SKM-1 (cell line): ENCODE measurements at regions not wholly inside any gene's neighbourhood (a gene's known extent, or its start where the extent isn't known, plus 50 kb on each side); places are given as distances from the start of the nearest gene placed in this dataset.

Source experiments
- DNase-seq: peaks from one replicate; lab custom pipeline; 2025; ENCODE audit not compliant: unreplicated experiment; lab: John Stamatoyannopoulos, UW

GRCh38 chr11:115761348-115761747 is 257.1 kb upstream of the CADM1 start:
- DNase-seq = no peak

- no peak for DNase-seq
These were observed 256.5 kb upstream of the CADM1 start for GRCh38 chr11:115760461-115761320.

GRCh38 chr11:115759622-115760460 is 255.6 kb upstream of the CADM1 start:
- DNase-seq = no peak

GRCh38 chr11:115758011-115758410 is 253.8 kb upstream of the CADM1 start:
- DNase-seq = no peak

DNA sequence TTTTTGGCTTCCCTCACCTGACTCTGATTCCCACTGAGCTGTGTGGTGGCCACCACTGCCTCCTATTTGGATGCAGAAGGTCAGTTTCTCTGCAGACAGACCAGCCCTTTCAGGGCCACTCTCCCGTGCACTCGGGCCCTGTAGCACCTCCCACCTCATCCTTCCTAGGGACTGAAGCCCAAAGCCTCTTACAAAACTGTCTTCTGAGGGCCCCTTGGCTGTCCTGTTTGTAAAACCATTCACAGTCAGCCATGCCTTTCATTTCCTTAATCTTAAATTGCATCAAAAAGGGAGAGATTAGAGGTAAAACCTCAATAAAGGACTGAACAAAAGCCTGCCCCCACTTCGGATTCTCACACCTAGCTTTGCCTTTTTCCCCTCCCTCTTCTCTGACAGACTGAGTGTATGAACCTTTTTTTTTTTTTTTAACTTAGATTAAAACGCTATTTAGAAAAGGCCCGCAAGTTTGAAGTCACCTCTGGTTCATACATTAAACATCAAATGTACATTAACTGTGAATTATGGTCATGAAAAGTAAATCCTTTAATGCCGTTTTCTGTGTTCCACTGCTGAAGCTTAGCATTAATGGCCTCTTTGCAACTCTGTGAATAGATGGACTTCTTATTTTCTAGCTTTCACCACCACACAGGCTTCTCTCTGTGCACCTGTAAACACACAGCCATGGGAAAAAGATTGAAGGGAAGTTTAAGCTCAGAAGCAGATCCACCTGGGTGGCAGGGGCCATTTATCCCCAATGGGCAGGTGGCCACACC is 247.2 kb upstream of the CADM1 start:
- DNase-seq = no peak

- no peak for DNase-seq
These were observed 241.6 kb upstream of the CADM1 start for GRCh38 chr11:115745610-115746512.

DNA sequence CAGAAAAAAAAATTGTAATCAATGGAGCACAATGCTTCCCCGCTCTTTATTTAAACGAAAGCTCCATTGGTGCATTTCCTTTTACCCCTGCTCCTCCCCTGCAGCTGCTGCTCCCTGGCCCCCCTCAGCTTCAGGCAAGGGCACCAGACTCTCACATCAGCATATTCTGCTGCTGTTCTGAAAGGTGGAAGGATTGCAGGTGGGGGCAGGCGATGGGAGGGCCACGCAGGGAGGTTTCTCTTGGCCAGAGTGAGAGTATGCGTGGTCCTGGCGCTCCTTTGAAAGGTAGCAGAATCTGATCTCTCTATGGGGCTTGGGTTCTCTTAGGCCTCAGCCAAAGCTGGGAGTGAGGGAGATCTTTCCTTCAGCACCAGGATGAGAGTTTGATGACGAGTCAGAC is 240.9 kb upstream of the CADM1 start:
- DNase-seq = no peak

DNA sequence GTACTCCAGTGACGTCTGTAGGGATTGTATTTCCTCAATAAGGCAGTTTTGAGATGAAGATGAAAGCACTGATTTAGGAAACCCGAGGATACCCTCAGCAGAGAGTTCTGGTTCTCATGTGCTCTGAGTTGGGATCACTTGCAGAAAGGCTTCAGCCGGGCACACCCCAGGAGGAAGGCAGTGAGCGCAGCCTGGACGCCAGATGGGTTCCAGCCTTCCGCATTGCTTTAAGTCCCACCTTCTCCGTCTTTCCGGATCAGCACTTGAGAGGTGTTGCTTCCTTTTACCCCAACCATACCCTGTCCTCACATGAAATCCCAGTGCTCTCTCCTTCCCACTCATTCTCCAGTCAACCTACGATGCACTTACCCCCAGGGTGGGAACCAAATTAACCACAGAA is 239.5 kb upstream of the CADM1 start:
- no peak for DNase-seq

DNA sequence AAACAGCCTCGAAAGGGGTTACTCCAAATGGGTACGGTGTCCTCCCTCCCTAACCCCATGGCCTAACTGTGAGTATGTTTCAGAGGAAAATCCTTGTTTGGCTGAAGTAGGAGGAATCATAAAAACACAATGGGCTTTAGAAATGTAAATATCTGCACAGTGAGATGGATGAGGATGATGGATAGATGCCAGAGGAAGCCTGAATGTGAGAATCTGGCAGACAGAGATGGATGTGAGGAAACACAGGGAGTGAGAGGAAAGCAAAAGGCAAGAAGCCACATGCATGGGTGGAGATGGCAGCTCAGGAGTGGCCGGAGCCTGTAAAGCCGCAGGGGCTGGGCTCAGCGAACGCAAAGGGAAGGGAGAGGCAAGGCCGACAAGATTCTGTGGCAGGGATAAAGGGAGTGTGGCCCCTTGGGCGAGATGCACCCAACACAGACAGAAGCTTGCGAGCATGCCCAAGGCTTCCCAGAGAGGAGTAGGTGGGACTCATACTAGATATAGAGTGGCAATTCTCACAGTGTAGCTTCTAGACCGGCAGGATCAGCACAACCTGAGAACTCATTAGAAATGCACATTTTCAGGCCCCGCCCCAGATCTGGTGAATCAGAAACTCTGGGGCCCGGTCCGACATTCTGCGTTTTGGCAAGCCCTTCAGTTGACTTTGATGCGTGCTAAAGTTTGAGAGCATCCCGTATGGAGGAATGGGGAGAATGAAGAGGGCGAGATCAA is 237.3 kb upstream of the CADM1 start:
- no peak for DNase-seq

GRCh38 chr11:115740324-115740723 is 236.1 kb upstream of the CADM1 start:
- no peak for DNase-seq

GRCh38 chr11:115739878-115740277 is 235.7 kb upstream of the CADM1 start:
- DNase-seq = no peak

GRCh38 chr11:115739146-115739545 is 234.9 kb upstream of the CADM1 start:
- no peak for DNase-seq

- no peak for DNase-seq
These were observed 233.7 kb upstream of the CADM1 start for GRCh38 chr11:115737875-115738274.

DNA sequence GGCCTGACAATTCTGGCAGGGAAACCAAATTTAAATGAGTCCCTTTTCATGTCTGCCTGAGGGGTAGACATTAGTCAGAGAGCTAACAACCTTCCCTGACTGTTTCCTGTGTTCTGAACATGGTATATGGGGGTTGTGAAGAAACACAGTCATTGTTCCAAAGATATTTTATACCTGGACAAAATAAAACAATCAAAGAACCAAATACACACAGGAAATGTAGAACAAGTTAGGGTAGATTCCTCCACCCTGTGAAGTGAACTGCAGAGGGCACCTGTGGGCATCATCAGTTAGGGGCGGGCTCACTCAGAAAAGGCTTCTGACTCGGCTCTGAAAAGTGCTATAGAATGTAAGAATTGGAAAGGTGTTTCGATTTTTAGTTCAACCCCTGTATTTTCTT is 231.9 kb upstream of the CADM1 start:
- DNase-seq = no peak

GRCh38 chr11:115724666-115725065 is 220.5 kb upstream of the CADM1 start:
- DNase-seq = no peak

- DNase-seq = no peak
These were observed 218.5 kb upstream of the CADM1 start for GRCh38 chr11:115722711-115723110.

DNA sequence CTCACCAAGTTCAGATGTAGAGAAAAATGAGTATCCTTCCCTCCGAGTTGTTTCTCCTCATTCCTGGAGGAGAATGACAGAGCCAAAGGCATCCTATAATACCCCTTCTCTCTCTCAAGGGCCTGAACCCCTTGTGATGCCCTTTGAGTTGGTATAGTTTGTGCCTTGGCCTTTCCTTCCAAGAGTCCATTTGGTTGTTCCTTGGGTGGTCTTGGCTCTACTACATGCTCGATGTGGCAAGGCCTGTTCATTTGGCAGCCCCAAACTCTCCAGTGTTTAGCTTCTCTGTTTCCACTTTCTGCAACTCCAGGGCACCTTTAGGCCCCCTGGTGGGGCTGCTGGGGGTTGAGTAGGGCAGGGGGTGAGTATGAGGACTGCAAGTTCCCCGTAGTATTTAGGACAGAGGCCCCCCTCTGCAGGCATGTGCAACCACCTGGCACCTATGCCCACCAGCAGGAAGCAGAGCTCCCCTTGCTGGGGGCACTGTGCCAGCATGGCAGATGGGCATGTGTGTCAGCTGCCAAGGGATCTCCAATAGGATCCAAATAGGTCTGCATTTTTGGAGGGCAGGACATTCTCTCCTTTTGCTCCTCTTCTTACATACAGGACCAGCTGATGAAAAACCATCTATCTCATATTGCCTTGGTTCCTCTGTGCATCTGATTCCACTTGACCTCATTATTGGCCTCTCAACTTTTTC is 217.2 kb upstream of the CADM1 start:
- no peak for DNase-seq

GRCh38 chr11:115720602-115721245 is 216.5 kb upstream of the CADM1 start:
- DNase-seq = no peak

GRCh38 chr11:115718945-115719344 is 214.7 kb upstream of the CADM1 start:
- DNase-seq = no peak
